Motor neuron (in vitro differentiated cells): ENCODE measurements at regions not wholly inside any gene's neighbourhood (a gene's known extent, or its start where the extent isn't known, plus 50 kb on each side); places are given as distances from the start of the nearest gene placed in this dataset.

Experiments
- ATAC-seq, 8 experiments: fragments of 200-7000 bp; cut with Tn5 transposase; replicated peaks in 6 of 8; 2 replicates each; pipeline ENCODE4 v1.8.0; 2021; ENCODE audit warnings: mild to moderate bottlenecking in 8 of 8, moderate library complexity in 8 of 8
- H3K27ac ChIP-seq, 2 donors: fragments of 250-450 bp; sonication (Bioruptor Pico); 2 replicates each; pipeline ENCODE4 v1.9.0; 2021; ENCODE audit warnings: antibody characterized with exemption in 2 of 2, mild to moderate bottlenecking in 2 of 2, moderate library complexity in 1 of 2
- H3K4me1 ChIP-seq, 2 donors: fragments of 250-450 bp; sonication (Bioruptor Pico); replicated peaks in 1 of 2; 2 replicates each; pipeline ENCODE4 v1.6.1; 2021; ENCODE audit warnings: antibody characterized with exemption in 2 of 2, mild to moderate bottlenecking in 2 of 2, moderate library complexity in 1 of 2
- H3K4me3 ChIP-seq, 5 donors: fragments of 250-450 bp; sonication (Bioruptor Pico); 2 replicates each; pipeline ENCODE4 v1.9.0; 2021; ENCODE audit warnings: antibody characterized with exemption in 5 of 5, mild to moderate bottlenecking in 5 of 5, moderate library complexity in 4 of 5
- WGBS, 10 experiments: fragments of 450-650 bp; shearing (Covaris generic); methylation state at CpG; one replicate each; pipeline ENCODE4 v1.0.0; 2022; 5-methylcytosine and 5-hydroxymethylcytosine counted together
- in situ Hi-C, 9 experiments: fragments of 400-800 bp; cut with MboI; loops; one replicate each; pipeline ENCODE4 v1.15.0; 2021; ENCODE audit warnings: low sequenced_read_pairs in 9 of 9, low pct_unique_long_range_greater_than_20kb in 2 of 9; ENCODE audit not compliant: unreplicated experiment in 9 of 9

- in situ Hi-C loops = no loop called here
- no peak overlapping the region for H3K27ac ChIP-seq
- H3K4me1 ChIP-seq = no peaks in the 10 kb centered on the region
- H3K4me3 ChIP-seq = no peak overlapping the region
- ATAC-seq = no peak
Observed at GRCh38 chr5:110909950-110910349, 161.6 kb upstream of the TSLP start.

GRCh38 chr5:110913221-110913620 lies 158.3 kb upstream of the TSLP start:
- ATAC-seq = no peak
- 67 to 100% (median 100%) methylated on average over 1 of the region's 1 CpG; no CpG with 5 or more reads in 2 of the 10 experiments for WGBS, 10 experiments
- in situ Hi-C loops = no loop called here

GRCh38 chr5:110916381-110917049 lies 155.0 kb upstream of the TSLP start:
- in situ Hi-C loops = no loop called here
- peak in 3 of 8 experiments; percentile 92 to 99 (median 99) for ATAC-seq
- Histone ChIP-seq H3K4me3 (no peak overlapping the region), H3K27ac (no peak overlapping the region), H3K4me1 (no peaks in the 10 kb centered on the region)
- 0 to 86% (median 53%) methylated on average over 1 to 6 of the region's 6 CpGs for WGBS, 10 experiments

More at GRCh38 chr5:110913221-110913620, 158.3 kb upstream of the TSLP start:
- Histone ChIP-seq H3K27ac (no peak overlapping the region), H3K4me1 (no peaks in the 10 kb centered on the region), H3K4me3 (no peak overlapping the region)

GRCh38 chr5:110917161-110917875 lies 154.2 kb upstream of the TSLP start:
- WGBS, 10 experiments = 30 to 94% (median 62%) methylated on average over 1 to 5 of the region's 6 CpGs
- peak in 2 of 8 experiments; percentile 11 to 46 for ATAC-seq
- no peak overlapping the region for H3K27ac ChIP-seq

GRCh38 chr5:110918683-110919082 lies 152.8 kb upstream of the TSLP start:
- no peak overlapping the region for H3K27ac ChIP-seq
- H3K4me3 ChIP-seq = no peak overlapping the region
- in situ Hi-C loops = no loop called here
- 33 to 100% (median 80%) methylated on average over 1 of the region's 1 CpG; no CpG with 5 or more reads in 3 of the 10 experiments for WGBS, 10 experiments
- no peak for ATAC-seq
- H3K4me1 ChIP-seq = no peaks in the 10 kb centered on the region

More at GRCh38 chr5:110917161-110917875, 154.2 kb upstream of the TSLP start:
- in situ Hi-C loops = no loop called here
- H3K4me1 ChIP-seq = no peaks in the 10 kb centered on the region
- H3K4me3 ChIP-seq = no peak overlapping the region

GRCh38 chr5:110923971-110924370 lies 147.5 kb upstream of the TSLP start:
- ATAC-seq = no peak
- no peak overlapping the region for H3K27ac ChIP-seq
- WGBS, 10 experiments = 20 to 100% (median 88%) methylated on average over 1 of the region's 1 CpG; no CpG with 5 or more reads in 2 of the 10 experiments
- no peak overlapping the region for H3K4me3 ChIP-seq
- in situ Hi-C loops = no loop called here
- H3K4me1 ChIP-seq = no peaks in the 10 kb centered on the region

- H3K27ac ChIP-seq = no peak overlapping the region
- WGBS, 10 experiments = 28 to 100% (median 68%) methylated on average over 2 of the region's 2 CpGs; no CpG with 5 or more reads in 6 of the 10 experiments
- ATAC-seq = no peak
- no peaks in the 10 kb centered on the region for H3K4me1 ChIP-seq
- in situ Hi-C loops = no loop called here
- no peak overlapping the region for H3K4me3 ChIP-seq
Observed at GRCh38 chr5:110925398-110925797, 146.1 kb upstream of the TSLP start.

GRCh38 chr5:110925916-110926315 lies 145.6 kb upstream of the TSLP start:
- H3K27ac ChIP-seq = no peak overlapping the region
- in situ Hi-C loops = no loop called here
- no peak for ATAC-seq
- 0 to 100% (median 46%) methylated on average over 1 of the region's 1 CpG for WGBS, 10 experiments
- no peak overlapping the region for H3K4me3 ChIP-seq
- H3K4me1 ChIP-seq = no peaks in the 10 kb centered on the region

GRCh38 chr5:110932755-110933488 lies 138.6 kb upstream of the TSLP start:
- Histone ChIP-seq H3K27ac (no peak overlapping the region), H3K4me3 (no peak overlapping the region), H3K4me1 (no peaks in the 10 kb centered on the region)
- ATAC-seq = no peak
- in situ Hi-C loops = no loop called here
- WGBS, 10 experiments = 0 to 71% (median 30%) methylated on average over 1 of the region's 1 CpG; no CpG with 5 or more reads in 6 of the 10 experiments

- Histone ChIP-seq H3K4me3 (no peak overlapping the region), H3K4me1 (no peaks in the 10 kb centered on the region), H3K27ac (no peak overlapping the region)
- 40 to 100% (median 85%) methylated on average over 1 to 4 of the region's 6 CpGs; no CpG with 5 or more reads in 6 of the 10 experiments for WGBS, 10 experiments
- in situ Hi-C loops = no loop called here
- no peak for ATAC-seq
Observed at GRCh38 chr5:110940136-110940535, 131.4 kb upstream of the TSLP start.

- in situ Hi-C loops = no loop called here
- no peaks in the 10 kb centered on the region for H3K4me1 ChIP-seq
- no peak overlapping the region for H3K4me3 ChIP-seq
- ATAC-seq = peak in 2 of 8 experiments; percentile 78 to 82
- WGBS, 10 experiments = 0 to 92% (median 73%) methylated on average over 1 to 3 of the region's 3 CpGs; no CpG with 5 or more reads in 3 of the 10 experiments
- no peak overlapping the region for H3K27ac ChIP-seq
Observed at GRCh38 chr5:110945874-110946436, 125.6 kb upstream of the TSLP start.

GRCh38 chr5:110951373-110951791 lies 120.1 kb upstream of the TSLP start:
- 0 to 80% (median 51%) methylated on average over 1 to 2 of the region's 2 CpGs for WGBS, 10 experiments

More at GRCh38 chr5:110951373-110951791, 120.1 kb upstream of the TSLP start:
- no peak for ATAC-seq
- in situ Hi-C loops = no loop called here
- Histone ChIP-seq H3K27ac (no peak overlapping the region), H3K4me3 (no peak overlapping the region), H3K4me1 (no peaks in the 10 kb centered on the region)
